ENCODE measurements at regions not wholly inside any gene's neighbourhood (a gene's known extent, or its start where the extent isn't known, plus 50 kb on each side); places are given as distances from the start of the nearest gene placed in this dataset.
"Not testable (repeated sequence)": the region's sequence is repeated elsewhere in the genome, so short reads cannot be mapped to it uniquely, and the experiment has no call there.

GRCh38 chr2:91871716-91872115 lies 2999.5 kb upstream of the TEKT4 start:
- not testable (repeated sequence) for TF ChIP-seq CTCF, POLR2A (IDR thresholded peaks at IDR 0.05)
